H1 (cell line): ENCODE measurements at regions not wholly inside any gene's neighbourhood (a gene's known extent, or its start where the extent isn't known, plus 50 kb on each side); places are given as distances from the start of the nearest gene placed in this dataset.

Experiments
- BCL11A ChIP-seq, 2 experiments: IDR thresholded peaks; one replicate each; pipeline ENCODE4 v1.6.1; 2011; ENCODE audit warnings: low read depth in 2 of 2, low read length in 2 of 2, mild to moderate bottlenecking in 2 of 2
- EZH2 ChIP-seq: fragments of 200-600 bp; sonication (generic); IDR thresholded peaks from 2 replicates; pipeline ENCODE4 v1.7.1; 2012; ENCODE audit warnings: low read depth, mild to moderate bottlenecking, moderate library complexity, low read length, inconsistent platforms; ENCODE audit not compliant: severe bottlenecking
- HDAC6 ChIP-seq: IDR thresholded peaks from one replicate; pipeline ENCODE4 v1.7.1; 2012; ENCODE audit warnings: low read depth, mild to moderate bottlenecking, inconsistent platforms, low read length, moderate library complexity
- KDM5A ChIP-seq: fragments of 200-600 bp; IDR thresholded peaks from 2 replicates; pipeline ENCODE4 v1.7.1; 2012; ENCODE audit warnings: mild to moderate bottlenecking, low read length, inconsistent platforms, mixed read lengths
- MAFK ChIP-seq: IDR thresholded peaks from 2 replicates; pipeline ENCODE4 v1.6.1; 2012; ENCODE audit warnings: low read depth, mild to moderate bottlenecking, improper control_type of control experiment, low read length
- POLR2A ChIP-seq, 2 experiments: IDR thresholded peaks; 1 replicate in 1 of 2; 2 replicates in 1 of 2; pipeline ENCODE4 v1.6.1; 2011; ENCODE audit warnings: low read depth in 2 of 2, low read length in 2 of 2, mild to moderate bottlenecking in 2 of 2; ENCODE audit errors: control extremely low read depth in 1 of 2
- POLR2AphosphoS5 ChIP-seq: IDR thresholded peaks from 2 replicates; pipeline ENCODE4 v1.6.1; 2011; ENCODE audit warnings: low read depth, low read length
- RAD21 ChIP-seq, 2 experiments: IDR thresholded peaks in 1 of 2; conservative IDR thresholded peaks in 1 of 2; 2 replicates each; pipeline ENCODE4 v1.6.1; 2011; ENCODE audit warnings: low read depth in 2 of 2, low read length in 2 of 2, improper control_type of control experiment in 1 of 2, inconsistent platforms in 1 of 2, mild to moderate bottlenecking in 1 of 2, moderate library complexity in 1 of 2
- SP2 ChIP-seq: IDR thresholded peaks from 2 replicates; pipeline ENCODE4 v1.6.1; 2012; ENCODE audit warnings: mild to moderate bottlenecking, low read length, inconsistent platforms
- TAF1 ChIP-seq: IDR thresholded peaks from 2 replicates; pipeline ENCODE4 v1.6.1; 2011; ENCODE audit warnings: mild to moderate bottlenecking, low read depth, low read length
- ZNF274 ChIP-seq: IDR thresholded peaks from 2 replicates; pipeline ENCODE4 v1.7.0; 2012; ENCODE audit warnings: low read length, borderline replicate concordance; ENCODE audit errors: extremely low read depth
- TF ChIP-seq, protein P1 (sequence below): IDR thresholded peaks from 2 replicates; pipeline ENCODE4 v1.6.1; 2012; ENCODE audit warnings: inconsistent platforms
- TF ChIP-seq, protein P2 (sequence below), 3 experiments: IDR thresholded peaks; 1 replicate in 2 of 3; 2 replicates in 1 of 3; pipeline versions ENCODE4 v1.5.1 to v1.6.1; 2011; ENCODE audit warnings: low read length in 3 of 3, mild to moderate bottlenecking in 3 of 3, inconsistent platforms in 2 of 3, low read depth in 1 of 3, moderate library complexity in 1 of 3; ENCODE audit not compliant: insufficient read depth in 1 of 3; ENCODE audit errors: control extremely low read depth in 1 of 3
- TF ChIP-seq, protein P3 (sequence below): IDR thresholded peaks from 2 replicates; pipeline ENCODE4 v1.6.1; 2012; ENCODE audit warnings: low read length, inconsistent platforms

DNA sequence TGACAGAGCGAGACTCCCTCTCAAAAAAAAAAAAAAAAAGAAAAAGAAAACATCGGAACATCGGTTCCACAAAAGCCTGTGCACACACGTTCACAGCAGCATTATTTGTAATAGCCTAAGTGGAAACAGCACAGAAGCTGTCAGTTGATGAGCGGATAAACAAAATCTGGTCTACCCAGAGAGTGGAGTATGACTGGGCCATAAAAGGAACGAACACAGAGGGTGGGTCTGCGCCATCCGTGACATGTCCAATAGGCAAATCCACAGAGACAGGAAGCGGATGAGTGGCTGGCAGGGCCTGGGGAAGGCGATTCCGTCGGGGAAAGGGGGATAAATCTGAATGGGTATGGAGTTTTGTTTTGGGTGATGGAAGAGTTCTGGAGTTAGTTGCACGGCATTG lies 212.2 kb upstream of the CIBAR2 start:
- no peak for TF ChIP-seq BCL11A (IDR thresholded peaks at IDR 0.05; ENCODE audit: low read depth in 2 of 2, low read length in 2 of 2)
- no peak for TF ChIP-seq EZH2
- TF ChIP-seq TAF1: no peak
- no peak for TF ChIP-seq ZNF274
- TF ChIP-seq, protein P1, sequence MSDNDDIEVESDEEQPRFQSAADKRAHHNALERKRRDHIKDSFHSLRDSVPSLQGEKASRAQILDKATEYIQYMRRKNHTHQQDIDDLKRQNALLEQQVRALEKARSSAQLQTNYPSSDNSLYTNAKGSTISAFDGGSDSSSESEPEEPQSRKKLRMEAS: no peak
- TF ChIP-seq, protein P2, sequence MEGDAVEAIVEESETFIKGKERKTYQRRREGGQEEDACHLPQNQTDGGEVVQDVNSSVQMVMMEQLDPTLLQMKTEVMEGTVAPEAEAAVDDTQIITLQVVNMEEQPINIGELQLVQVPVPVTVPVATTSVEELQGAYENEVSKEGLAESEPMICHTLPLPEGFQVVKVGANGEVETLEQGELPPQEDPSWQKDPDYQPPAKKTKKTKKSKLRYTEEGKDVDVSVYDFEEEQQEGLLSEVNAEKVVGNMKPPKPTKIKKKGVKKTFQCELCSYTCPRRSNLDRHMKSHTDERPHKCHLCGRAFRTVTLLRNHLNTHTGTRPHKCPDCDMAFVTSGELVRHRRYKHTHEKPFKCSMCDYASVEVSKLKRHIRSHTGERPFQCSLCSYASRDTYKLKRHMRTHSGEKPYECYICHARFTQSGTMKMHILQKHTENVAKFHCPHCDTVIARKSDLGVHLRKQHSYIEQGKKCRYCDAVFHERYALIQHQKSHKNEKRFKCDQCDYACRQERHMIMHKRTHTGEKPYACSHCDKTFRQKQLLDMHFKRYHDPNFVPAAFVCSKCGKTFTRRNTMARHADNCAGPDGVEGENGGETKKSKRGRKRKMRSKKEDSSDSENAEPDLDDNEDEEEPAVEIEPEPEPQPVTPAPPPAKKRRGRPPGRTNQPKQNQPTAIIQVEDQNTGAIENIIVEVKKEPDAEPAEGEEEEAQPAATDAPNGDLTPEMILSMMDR (IDR thresholded peaks at IDR 0.05; ENCODE audit: control extremely low read depth in 1 of 3, insufficient read depth in 1 of 3, low read depth in 1 of 3, low read length in 3 of 3): no peak
- TF ChIP-seq SP2: no peak
- no peak for TF ChIP-seq KDM5A
- no peak for TF ChIP-seq RAD21 (IDR thresholded peaks at IDR 0.05 in 1 of 2, conservative IDR thresholded peaks at IDR 0.05 in 1 of 2; ENCODE audit: low read depth in 2 of 2, low read length in 2 of 2)
- no peak for TF ChIP-seq HDAC6
- TF ChIP-seq POLR2A (IDR thresholded peaks at IDR 0.05; ENCODE audit: control extremely low read depth in 1 of 2, low read depth in 2 of 2, low read length in 2 of 2): no peak
- no peak for TF ChIP-seq MAFK
- TF ChIP-seq POLR2AphosphoS5: no peak
- TF ChIP-seq, protein P3, sequence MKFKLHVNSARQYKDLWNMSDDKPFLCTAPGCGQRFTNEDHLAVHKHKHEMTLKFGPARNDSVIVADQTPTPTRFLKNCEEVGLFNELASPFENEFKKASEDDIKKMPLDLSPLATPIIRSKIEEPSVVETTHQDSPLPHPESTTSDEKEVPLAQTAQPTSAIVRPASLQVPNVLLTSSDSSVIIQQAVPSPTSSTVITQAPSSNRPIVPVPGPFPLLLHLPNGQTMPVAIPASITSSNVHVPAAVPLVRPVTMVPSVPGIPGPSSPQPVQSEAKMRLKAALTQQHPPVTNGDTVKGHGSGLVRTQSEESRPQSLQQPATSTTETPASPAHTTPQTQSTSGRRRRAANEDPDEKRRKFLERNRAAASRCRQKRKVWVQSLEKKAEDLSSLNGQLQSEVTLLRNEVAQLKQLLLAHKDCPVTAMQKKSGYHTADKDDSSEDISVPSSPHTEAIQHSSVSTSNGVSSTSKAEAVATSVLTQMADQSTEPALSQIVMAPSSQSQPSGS: no peak
